ENCODE measurements at regions not wholly inside any gene's neighbourhood (a gene's known extent, or its start where the extent isn't known, plus 50 kb on each side); places are given as distances from the start of the nearest gene placed in this dataset.

DNA sequence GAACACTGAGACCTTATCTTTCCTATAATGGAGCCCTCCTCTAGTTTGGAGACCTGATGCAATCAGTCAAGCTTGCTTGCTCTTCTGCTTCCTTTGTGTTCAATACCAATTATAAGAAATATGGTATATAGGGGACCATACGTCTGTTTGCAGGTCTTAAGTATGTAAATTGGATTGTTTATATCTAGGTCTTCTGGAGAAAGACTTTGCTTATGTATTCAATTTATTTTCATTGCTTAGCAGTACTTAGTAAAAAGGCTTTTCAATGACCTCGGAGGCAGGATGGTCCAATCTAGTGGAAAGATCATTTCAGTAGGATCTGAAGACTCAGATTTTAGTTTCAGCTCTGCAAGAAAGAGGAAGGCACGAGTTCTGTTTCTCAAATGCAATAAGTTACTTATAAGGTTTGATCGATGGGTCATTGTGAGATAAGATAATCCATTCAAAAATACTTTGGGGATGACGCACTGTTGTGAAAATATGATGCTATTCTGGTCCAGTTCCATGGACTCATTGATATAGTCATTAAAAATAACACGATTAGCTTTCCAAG, 571.6 kb downstream of the SH2D4B start:
- TF ChIP-seq, protein P1, sequence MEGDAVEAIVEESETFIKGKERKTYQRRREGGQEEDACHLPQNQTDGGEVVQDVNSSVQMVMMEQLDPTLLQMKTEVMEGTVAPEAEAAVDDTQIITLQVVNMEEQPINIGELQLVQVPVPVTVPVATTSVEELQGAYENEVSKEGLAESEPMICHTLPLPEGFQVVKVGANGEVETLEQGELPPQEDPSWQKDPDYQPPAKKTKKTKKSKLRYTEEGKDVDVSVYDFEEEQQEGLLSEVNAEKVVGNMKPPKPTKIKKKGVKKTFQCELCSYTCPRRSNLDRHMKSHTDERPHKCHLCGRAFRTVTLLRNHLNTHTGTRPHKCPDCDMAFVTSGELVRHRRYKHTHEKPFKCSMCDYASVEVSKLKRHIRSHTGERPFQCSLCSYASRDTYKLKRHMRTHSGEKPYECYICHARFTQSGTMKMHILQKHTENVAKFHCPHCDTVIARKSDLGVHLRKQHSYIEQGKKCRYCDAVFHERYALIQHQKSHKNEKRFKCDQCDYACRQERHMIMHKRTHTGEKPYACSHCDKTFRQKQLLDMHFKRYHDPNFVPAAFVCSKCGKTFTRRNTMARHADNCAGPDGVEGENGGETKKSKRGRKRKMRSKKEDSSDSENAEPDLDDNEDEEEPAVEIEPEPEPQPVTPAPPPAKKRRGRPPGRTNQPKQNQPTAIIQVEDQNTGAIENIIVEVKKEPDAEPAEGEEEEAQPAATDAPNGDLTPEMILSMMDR (IDR thresholded peaks at IDR 0.05; ENCODE audit: insufficient read depth, missing control alignments): no peak
- DNase-seq (ENCODE audit: insufficient read length, low spot score) (no peak), FAIRE-seq (no peak)

DNA sequence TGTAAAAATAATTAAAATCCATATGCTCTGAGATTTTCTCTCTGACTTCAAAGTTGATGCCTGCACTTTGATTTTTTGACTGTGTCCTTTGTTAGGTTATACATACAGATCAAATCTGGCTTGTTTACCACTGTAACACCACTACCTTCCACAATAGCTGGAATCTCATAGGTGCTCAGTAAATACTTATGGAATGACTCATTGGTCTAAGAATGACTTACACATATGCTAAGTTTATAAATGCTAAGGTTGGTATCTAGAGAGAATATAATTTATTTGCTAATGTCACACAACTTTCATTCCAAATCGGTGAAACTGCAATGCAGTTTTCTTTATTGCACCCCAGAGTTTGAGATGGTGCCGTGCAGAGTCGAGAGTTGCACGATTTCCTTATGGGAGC, 578.5 kb downstream of the SH2D4B start:
- no peak for FAIRE-seq

DNA sequence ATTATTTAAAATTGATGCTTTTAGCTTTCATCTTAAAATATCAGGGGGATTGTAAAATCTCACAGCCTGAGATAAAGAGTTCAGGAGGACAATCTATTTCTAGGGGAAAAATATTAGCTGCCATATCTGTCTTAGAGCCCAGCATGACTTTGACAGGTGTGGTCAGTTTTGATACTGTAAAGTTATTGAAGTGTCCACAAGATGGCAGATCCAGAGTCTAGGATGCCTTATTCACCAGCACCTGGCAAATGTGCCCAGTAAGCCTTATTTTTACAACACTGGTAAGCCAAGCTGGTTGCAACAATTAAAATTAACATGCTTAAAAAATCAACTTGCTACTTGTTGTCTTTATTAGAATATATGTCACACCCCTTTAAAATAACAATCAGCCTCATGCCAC, 579.3 kb downstream of the SH2D4B start:
- FAIRE-seq (no peak), DNase-seq (ENCODE audit: insufficient read length, low spot score) (no peak)

More for the DNA sequence above, 578.5 kb downstream of the SH2D4B start:
- TF ChIP-seq, protein P1 (IDR thresholded peaks at IDR 0.05; ENCODE audit: insufficient read depth, missing control alignments): no peak
- DNase-seq (ENCODE audit: insufficient read length, low spot score): no peak

DNA sequence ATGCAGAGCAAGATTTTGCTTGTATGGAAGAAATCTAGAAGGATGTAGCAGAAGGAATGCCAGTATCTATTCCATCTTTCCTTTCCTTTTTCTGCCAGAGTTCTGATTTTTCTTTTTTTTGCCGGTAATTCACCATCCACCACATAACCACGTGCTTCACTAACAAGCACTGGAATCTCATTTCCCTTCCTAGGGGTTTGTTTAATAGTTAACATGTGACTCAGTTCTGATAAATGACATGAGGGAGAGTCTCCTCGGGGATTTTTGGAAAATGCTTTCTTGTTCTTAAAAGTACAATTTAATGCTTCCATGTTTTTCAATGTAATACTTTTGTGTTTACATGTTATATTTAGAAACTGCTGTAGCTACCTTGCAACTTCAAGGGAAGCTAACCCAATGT, 590.2 kb downstream of the SH2D4B start:
- no peak for FAIRE-seq
- DNase-seq (ENCODE audit: insufficient read length, low spot score): no peak
- TF ChIP-seq, protein P1 (IDR thresholded peaks at IDR 0.05; ENCODE audit: insufficient read depth, missing control alignments): no peak

More for the DNA sequence above, 579.3 kb downstream of the SH2D4B start:
- TF ChIP-seq, protein P1 (IDR thresholded peaks at IDR 0.05; ENCODE audit: insufficient read depth, missing control alignments): no peak

- TF ChIP-seq, protein P1 (IDR thresholded peaks at IDR 0.05; ENCODE audit: insufficient read depth, missing control alignments): no peak
- DNase-seq (ENCODE audit: insufficient read length, low spot score): no peak
- no peak for FAIRE-seq
These were observed 592.3 kb downstream of the SH2D4B start for GRCh38 chr10:81130014-81130413.

DNA sequence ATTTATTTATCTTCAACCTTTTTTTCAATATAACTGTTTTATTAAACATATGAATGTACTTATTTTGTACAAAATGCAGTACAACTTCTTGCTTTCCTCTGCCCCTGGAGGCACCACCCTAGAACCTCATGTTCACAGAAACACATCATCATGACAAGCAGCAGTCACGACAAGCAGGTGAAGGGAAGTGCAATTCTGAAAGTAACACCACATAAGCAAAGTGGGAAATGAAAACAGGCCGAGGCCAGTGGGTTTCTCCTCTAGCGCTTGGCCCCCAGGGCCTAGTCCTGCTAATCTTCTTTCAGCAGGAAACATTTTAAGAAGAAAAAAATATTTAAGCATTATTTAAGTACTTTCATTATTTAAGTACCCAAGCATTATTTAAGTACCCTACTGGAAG, 598.1 kb downstream of the SH2D4B start:
- TF ChIP-seq, protein P1 (IDR thresholded peaks at IDR 0.05; ENCODE audit: insufficient read depth, missing control alignments): no peak
- DNase-seq (ENCODE audit: insufficient read length, low spot score) (no peak), FAIRE-seq (no peak)

DNA sequence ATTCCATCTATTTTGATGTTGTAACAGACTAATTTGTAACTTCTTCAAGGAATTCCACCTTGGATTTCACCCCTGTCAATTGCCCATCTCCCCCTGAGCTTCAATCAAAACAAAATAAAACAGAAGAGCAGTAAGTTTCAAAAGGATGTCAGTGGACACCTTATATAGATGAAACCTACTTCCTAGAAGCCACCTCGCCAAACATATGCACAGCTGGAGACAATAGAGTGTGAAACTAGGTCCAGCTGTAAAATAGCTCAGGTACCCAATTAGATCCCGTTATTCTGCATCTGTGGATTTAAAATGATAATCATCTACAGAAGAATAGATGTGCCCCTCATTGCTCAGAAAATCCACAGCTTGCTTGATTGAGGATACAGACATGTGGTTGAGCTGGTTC, 598.6 kb downstream of the SH2D4B start:
- FAIRE-seq (no peak), DNase-seq (ENCODE audit: insufficient read length, low spot score) (no peak)
- TF ChIP-seq, protein P1 (IDR thresholded peaks at IDR 0.05; ENCODE audit: insufficient read depth, missing control alignments): no peak

All from D721Med (cell line).